Keratinocyte (primary cell): ENCODE measurements at regions not wholly inside any gene's neighbourhood (a gene's known extent, or its start where the extent isn't known, plus 50 kb on each side); places are given as distances from the start of the nearest gene placed in this dataset.
A peak's percentile ranks its signal among the peaks of the same experiment; 100 is the strongest.

Experiments
- DNase-seq: peaks from one replicate; pipeline ENCODE4 v3.0.0-alpha.2; 2011; ENCODE audit warnings: low read depth, missing footprints, low spot score
- FAIRE-seq: peaks from 2 replicates; lab custom pipeline; 2011; peaks lifted over from hg19 to GRCh38; lab: Jason Lieb, UNC
- H2AFZ ChIP-seq: 2 replicates; pipeline ENCODE4 v1.6.0; 2012; ENCODE audit warnings: low read length, control low read depth, inconsistent platforms; ENCODE audit not compliant: control insufficient read depth
- H3K27ac ChIP-seq: 2 replicates; pipeline ENCODE4 v1.5.1; 2011; ENCODE audit warnings: low read length; ENCODE audit not compliant: control insufficient read depth, insufficient read depth
- H3K27me3 ChIP-seq: 3 replicates; pipeline ENCODE4 v1.6.0; 2011; ENCODE audit warnings: low read length; ENCODE audit not compliant: control insufficient read depth, insufficient read depth; ENCODE audit errors: extremely low read depth
- H3K36me3 ChIP-seq, 2 experiments: 2 replicates in 1 of 2; 3 replicates in 1 of 2; pipeline ENCODE4 v1.5.1; 2011; ENCODE audit warnings: low read length in 2 of 2, mild to moderate bottlenecking in 1 of 2; ENCODE audit not compliant: control insufficient read depth in 2 of 2, insufficient read depth in 2 of 2; ENCODE audit errors: extremely low read depth in 1 of 2
- H3K4me1 ChIP-seq: 3 replicates; pipeline ENCODE4 v1.5.1; 2011; ENCODE audit warnings: low read length; ENCODE audit not compliant: control insufficient read depth, insufficient read depth; ENCODE audit errors: extremely low read depth
- H3K4me2 ChIP-seq: 3 replicates; pipeline ENCODE4 v1.6.0; 2011; ENCODE audit warnings: low read depth, low read length; ENCODE audit not compliant: control insufficient read depth, insufficient read depth; ENCODE audit errors: extremely low read depth
- H3K4me3 ChIP-seq, 3 experiments: fragments of 200-600 bp in 1 of 3; sonication (generic) in 1 of 3; 2 replicates in 2 of 3; 3 replicates in 1 of 3; pipeline ENCODE4 v1.5.1; 2011 to 2016; ENCODE audit warnings: low read length in 3 of 3, mild to moderate bottlenecking in 3 of 3, control low read depth in 2 of 3, inconsistent platforms in 1 of 3, low read depth in 1 of 3, mixed read lengths in 1 of 3, mixed run types in 1 of 3, moderate library complexity in 1 of 3; ENCODE audit not compliant: control insufficient read depth in 2 of 3, insufficient read depth in 2 of 3; ENCODE audit errors: extremely low read depth in 1 of 3
- H3K79me2 ChIP-seq: 2 replicates; pipeline ENCODE4 v1.6.0; 2012; ENCODE audit warnings: low read length; ENCODE audit not compliant: control insufficient read depth, insufficient read depth
- H3K9ac ChIP-seq: 3 replicates; pipeline ENCODE4 v1.6.0; 2011; ENCODE audit warnings: low read length; ENCODE audit not compliant: control insufficient read depth, insufficient read depth; ENCODE audit errors: extremely low read depth
- H3K9me1 ChIP-seq: 3 replicates; pipeline ENCODE4 v1.6.0; 2011; ENCODE audit warnings: low read length; ENCODE audit not compliant: control insufficient read depth, insufficient read depth; ENCODE audit errors: extremely low read depth
- H3K9me3 ChIP-seq: 2 replicates; pipeline ENCODE4 v1.5.1; 2012; ENCODE audit warnings: low read depth, low read length; ENCODE audit not compliant: control insufficient read depth
- H4K20me1 ChIP-seq: 3 replicates; pipeline ENCODE4 v1.6.0; 2011; ENCODE audit warnings: low read length; ENCODE audit not compliant: control insufficient read depth, insufficient read depth; ENCODE audit errors: extremely low read depth
- CTCF ChIP-seq, 3 experiments: IDR thresholded peaks in 1 of 3; conservative IDR thresholded peaks in 1 of 3; optimal IDR thresholded peaks in 1 of 3; 2 replicates in 2 of 3; 3 replicates in 1 of 3; pipeline versions ENCODE3 to v1.5.1; 2011; ENCODE audit warnings: low read length in 3 of 3, mild to moderate bottlenecking in 3 of 3, moderate library complexity in 2 of 3, control low read depth in 1 of 3, inconsistent platforms in 1 of 3; ENCODE audit not compliant: insufficient read depth in 2 of 3; ENCODE audit errors: extremely low read depth in 1 of 3
- EZH2 ChIP-seq: IDR thresholded peaks from one replicate; pipeline ENCODE4 v1.6.1; 2012; ENCODE audit warnings: inconsistent platforms, mild to moderate bottlenecking, low read length, moderate library complexity
- dilution Hi-C: fragments of 300-500 bp; cut with MboI; formaldehyde crosslinking; loops from one replicate; pipeline ENCODE4 v1.7.0; 2020; ENCODE audit warnings: low sequenced_read_pairs; ENCODE audit not compliant: extremely low pct_ligation_motif_present

- Histone ChIP-seq H3K4me2 (no peak overlapping the region), H3K9ac (no peak overlapping the region), H2AFZ (no peak overlapping the region), H3K36me3 (no peaks in the 10 kb centered on the region), H3K9me3 (no peaks in the 10 kb centered on the region), H3K4me1 (peaks cover 38% of the 10 kb centered on the region), H3K79me2 (no peaks in the 10 kb centered on the region), H3K27ac (no peak overlapping the region), H3K27me3 (no peaks in the 10 kb centered on the region), H3K4me3 (no peak overlapping the region), H4K20me1 (no peaks in the 10 kb centered on the region), H3K9me1 (no peaks in the 10 kb centered on the region)
- no peak for DNase-seq
- TF ChIP-seq EZH2 (no peak), CTCF (optimal IDR thresholded peaks at IDR 0.05 in 1 of 3, IDR thresholded peaks at IDR 0.05 in 1 of 3, conservative IDR thresholded peaks at IDR 0.05 in 1 of 3; ENCODE audit: extremely low read depth in 1 of 3, insufficient read depth in 2 of 3, low read length in 3 of 3) (no peak)
- no peak for FAIRE-seq
- dilution Hi-C loops: no loop called here
These were observed 106.4 kb upstream of the ARMC3 start for GRCh38 chr10:22821501-22821900.

DNA sequence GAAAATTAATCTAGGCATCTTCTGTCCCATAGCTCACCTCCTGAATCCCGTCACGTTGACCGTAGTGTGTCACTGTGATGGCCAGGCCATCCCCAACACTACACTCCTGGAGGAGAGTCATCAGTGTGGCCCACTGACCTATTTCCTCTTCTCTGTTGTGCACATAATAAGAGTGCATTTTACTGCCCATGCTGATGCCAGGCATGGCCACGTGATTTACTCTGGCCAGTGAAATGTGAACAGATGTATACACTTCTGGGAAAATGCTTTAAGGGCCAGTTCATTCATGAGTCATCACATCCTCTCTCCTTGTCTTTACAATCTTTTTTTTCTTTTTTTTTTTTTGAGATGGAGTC is 101.9 kb upstream of the PIP4K2A start:
- no peak overlapping the region for H2AFZ ChIP-seq
- DNase-seq: peak; percentile 50
- H3K9me1 ChIP-seq: no peaks in the 10 kb centered on the region
- H3K9me3 ChIP-seq: no peaks in the 10 kb centered on the region
- peak overlapping the region; percentile 87 for H3K27ac ChIP-seq
- no peak overlapping the region for H3K4me2 ChIP-seq
- H3K9ac ChIP-seq: no peak overlapping the region
- dilution Hi-C loops: no loop called here
- H3K4me1 ChIP-seq: peaks cover 14% of the 10 kb centered on the region
- H3K27me3 ChIP-seq: no peaks in the 10 kb centered on the region
- TF ChIP-seq EZH2 (no peak), CTCF (optimal IDR thresholded peaks at IDR 0.05 in 1 of 3, IDR thresholded peaks at IDR 0.05 in 1 of 3, conservative IDR thresholded peaks at IDR 0.05 in 1 of 3; ENCODE audit: extremely low read depth in 1 of 3, insufficient read depth in 2 of 3, low read length in 3 of 3) (no peak)
- H3K4me3 ChIP-seq: no peak overlapping the region
- no peaks in the 10 kb centered on the region for H3K36me3 ChIP-seq
- H4K20me1 ChIP-seq: no peaks in the 10 kb centered on the region
- H3K79me2 ChIP-seq: no peaks in the 10 kb centered on the region
- peak; percentile 69 for FAIRE-seq
